ENCODE measurements at regions not wholly inside any gene's neighbourhood (a gene's known extent, or its start where the extent isn't known, plus 50 kb on each side); places are given as distances from the start of the nearest gene placed in this dataset.

GRCh38 chr18:7358989-7359726, 128.3 kb downstream of the LRRC30 start:
- DNase-seq = no peak

- no peak for DNase-seq
Observed at GRCh38 chr18:7360606-7361170, 129.8 kb downstream of the LRRC30 start.

- no peak for DNase-seq
Observed at GRCh38 chr18:7363338-7363737, 132.4 kb downstream of the LRRC30 start.

- DNase-seq = no peak
Observed at GRCh38 chr18:7366597-7366996, 135.7 kb downstream of the LRRC30 start.

GRCh38 chr18:7367336-7367735, 136.4 kb downstream of the LRRC30 start:
- no peak for DNase-seq

- DNase-seq = no peak
Observed at GRCh38 chr18:7369006-7369405, 138.1 kb downstream of the LRRC30 start.

GRCh38 chr18:7370375-7370774, 139.5 kb downstream of the LRRC30 start:
- no peak for DNase-seq

GRCh38 chr18:7370802-7371201, 139.9 kb downstream of the LRRC30 start:
- no peak for DNase-seq

GRCh38 chr18:7373441-7373840, 142.6 kb downstream of the LRRC30 start:
- no peak for DNase-seq

GRCh38 chr18:7381307-7381706, 150.4 kb downstream of the LRRC30 start:
- no peak for DNase-seq

GRCh38 chr18:7382328-7383001, 151.6 kb downstream of the LRRC30 start:
- DNase-seq = no peak

- DNase-seq = no peak
Observed at GRCh38 chr18:7383002-7383980, 152.4 kb downstream of the LRRC30 start.

GRCh38 chr18:7388741-7389140, 157.9 kb downstream of the LRRC30 start:
- no peak for DNase-seq

- DNase-seq = no peak
Observed at GRCh38 chr18:7390731-7391492, 160.0 kb downstream of the LRRC30 start.

GRCh38 chr18:7393080-7393479, 162.2 kb downstream of the LRRC30 start:
- DNase-seq = no peak

- DNase-seq = no peak
Observed at GRCh38 chr18:7394050-7394659, 163.3 kb downstream of the LRRC30 start.

- DNase-seq = no peak
Observed at GRCh38 chr18:7395566-7395965, 164.7 kb downstream of the LRRC30 start.

- DNase-seq = no peak
Observed at GRCh38 chr18:7413906-7414305, 153.2 kb upstream of the PTPRM start.

GRCh38 chr18:7414459-7414858, 152.7 kb upstream of the PTPRM start:
- DNase-seq = no peak

GRCh38 chr18:7415081-7415894, 151.8 kb upstream of the PTPRM start:
- DNase-seq = no peak

- no peak for DNase-seq
Observed at GRCh38 chr18:7417727-7418126, 149.4 kb upstream of the PTPRM start.

All from inflammatory macrophage treated with lipopolysaccharide for 1 hour (primary cell).